CD4-positive, alpha-beta T cell treated with Interleukin-4 for 4 hours (primary cell): ENCODE measurements at regions not wholly inside any gene's neighbourhood (a gene's known extent, or its start where the extent isn't known, plus 50 kb on each side); places are given as distances from the start of the nearest gene placed in this dataset.
A peak's percentile ranks its signal among the peaks of the same experiment; 100 is the strongest.
"Not testable (repeated sequence)": the region's sequence is repeated elsewhere in the genome, so short reads cannot be mapped to it uniquely, and the experiment has no call there.

Source experiments
- DNase-seq: peaks from one replicate; pipeline ENCODE4 v3.0.0-alpha.2; 2020

DNA sequence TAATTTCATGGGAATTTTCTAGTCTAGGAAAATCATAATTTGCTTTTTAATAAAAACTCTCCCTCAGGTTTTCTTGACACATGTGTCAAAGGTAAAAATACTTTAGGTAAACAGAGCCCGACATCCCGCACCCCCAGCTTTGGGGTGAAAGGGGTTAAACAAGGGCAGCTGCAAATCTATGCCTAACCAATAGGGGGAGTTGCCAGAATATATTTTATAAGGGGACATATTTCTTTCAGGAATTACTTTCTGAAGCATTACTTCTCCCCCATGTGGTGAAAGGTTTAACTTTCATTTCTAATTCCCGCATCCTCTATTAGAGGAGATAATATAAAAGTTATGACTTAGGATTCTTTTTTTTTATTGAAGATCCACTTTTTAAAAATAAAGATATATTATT is 53.9 kb upstream of the HEPH start:
- peak; percentile 24 for DNase-seq

DNA sequence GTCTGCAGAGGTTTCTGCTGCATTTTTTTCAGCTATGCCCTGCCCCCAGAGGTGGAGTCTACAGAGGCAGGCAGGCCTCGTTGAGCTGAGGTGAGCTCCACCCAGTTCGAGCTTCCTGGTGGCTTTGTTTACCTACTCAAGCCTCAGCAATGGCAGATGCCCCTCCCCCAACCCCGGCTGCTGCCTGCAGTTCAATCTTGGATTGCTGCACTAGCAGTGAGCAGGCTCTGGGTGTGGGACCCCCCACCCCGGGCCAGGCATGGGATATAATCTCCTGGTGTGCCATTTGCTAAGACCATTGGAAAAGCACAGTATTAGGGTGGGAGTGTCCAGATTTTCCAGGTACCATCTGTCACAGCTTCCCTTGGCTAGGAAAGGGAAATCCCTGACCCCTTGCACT is 56.2 kb upstream of the HEPH start:
- DNase-seq: not testable (repeated sequence)

DNA sequence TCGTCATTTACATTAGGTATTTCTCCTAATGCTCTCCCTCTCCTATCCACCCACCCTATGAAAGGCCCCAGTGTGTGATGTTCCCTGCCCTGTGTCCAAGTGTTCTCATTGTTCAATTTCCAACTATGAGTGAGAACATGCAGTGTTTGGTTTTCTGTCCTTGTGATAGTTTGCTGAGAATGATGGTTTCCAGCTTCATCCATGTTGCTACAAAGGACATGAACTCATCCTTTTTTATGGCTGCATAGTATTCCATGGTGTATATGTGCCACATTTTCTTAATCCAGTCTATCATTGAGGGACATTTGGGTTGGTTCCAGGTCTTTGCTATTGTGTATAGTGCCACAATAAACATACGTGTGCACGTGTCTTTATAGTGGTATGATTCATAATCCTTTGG is 61.6 kb upstream of the HEPH start:
- DNase-seq: not testable (repeated sequence)

DNA sequence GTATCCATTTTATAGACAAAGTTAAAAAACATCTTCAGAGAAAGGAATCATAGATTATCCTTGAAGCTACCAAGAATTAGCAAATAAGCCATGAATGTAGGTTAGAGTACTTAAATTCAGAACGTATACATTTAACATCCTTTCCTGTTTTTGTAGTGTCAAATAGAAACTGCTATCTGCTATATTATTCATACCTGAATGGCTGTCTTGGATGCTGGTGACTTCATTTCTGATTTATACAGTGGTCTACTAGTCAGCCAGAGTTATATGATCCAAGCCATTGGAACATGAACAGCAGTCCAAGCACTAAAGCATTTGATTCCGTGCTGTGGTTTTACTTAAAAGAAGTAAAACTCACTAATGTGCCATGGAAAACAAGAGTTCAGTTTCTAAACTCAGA is 58.3 kb upstream of the VSIG4 start:
- DNase-seq: no peak

DNA sequence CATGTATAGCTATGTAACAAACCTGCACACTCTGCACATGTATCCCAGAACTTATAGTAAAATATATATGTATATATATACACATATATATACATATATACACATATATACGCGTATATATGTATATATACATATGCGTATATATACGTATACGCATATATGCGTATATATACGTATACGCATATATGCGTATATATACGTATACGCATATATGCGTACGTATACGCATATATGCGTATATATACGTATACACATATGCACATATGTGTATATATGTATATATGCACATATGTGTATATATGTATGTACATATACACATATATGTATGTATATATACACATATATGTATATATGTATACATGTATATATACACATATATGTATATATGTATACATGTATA is 57.1 kb upstream of the VSIG4 start:
- not testable (repeated sequence) for DNase-seq

DNA sequence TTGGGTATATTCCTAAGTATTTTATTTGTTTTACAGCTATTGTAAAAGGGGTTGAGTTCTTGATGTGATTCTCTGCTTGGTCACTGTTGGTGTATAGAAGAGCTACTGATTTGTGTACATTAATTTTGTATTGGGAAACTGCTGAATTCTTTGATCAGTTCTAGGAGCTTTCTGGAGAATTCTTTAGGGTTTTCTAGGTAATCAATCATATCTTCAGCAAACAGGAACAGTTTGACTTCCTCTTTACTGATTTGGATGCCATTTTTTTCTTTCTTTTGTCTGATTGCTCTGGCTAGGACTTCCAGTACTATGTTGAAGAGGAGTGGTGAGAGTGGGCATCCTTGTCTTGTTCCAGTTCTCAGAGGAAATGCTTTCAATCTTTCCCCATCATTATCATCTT is 50.1 kb upstream of the VSIG4 start:
- not testable (repeated sequence) for DNase-seq
